ENCODE measurements at regions not wholly inside any gene's neighbourhood (a gene's known extent, or its start where the extent isn't known, plus 50 kb on each side); places are given as distances from the start of the nearest gene placed in this dataset.

DNA sequence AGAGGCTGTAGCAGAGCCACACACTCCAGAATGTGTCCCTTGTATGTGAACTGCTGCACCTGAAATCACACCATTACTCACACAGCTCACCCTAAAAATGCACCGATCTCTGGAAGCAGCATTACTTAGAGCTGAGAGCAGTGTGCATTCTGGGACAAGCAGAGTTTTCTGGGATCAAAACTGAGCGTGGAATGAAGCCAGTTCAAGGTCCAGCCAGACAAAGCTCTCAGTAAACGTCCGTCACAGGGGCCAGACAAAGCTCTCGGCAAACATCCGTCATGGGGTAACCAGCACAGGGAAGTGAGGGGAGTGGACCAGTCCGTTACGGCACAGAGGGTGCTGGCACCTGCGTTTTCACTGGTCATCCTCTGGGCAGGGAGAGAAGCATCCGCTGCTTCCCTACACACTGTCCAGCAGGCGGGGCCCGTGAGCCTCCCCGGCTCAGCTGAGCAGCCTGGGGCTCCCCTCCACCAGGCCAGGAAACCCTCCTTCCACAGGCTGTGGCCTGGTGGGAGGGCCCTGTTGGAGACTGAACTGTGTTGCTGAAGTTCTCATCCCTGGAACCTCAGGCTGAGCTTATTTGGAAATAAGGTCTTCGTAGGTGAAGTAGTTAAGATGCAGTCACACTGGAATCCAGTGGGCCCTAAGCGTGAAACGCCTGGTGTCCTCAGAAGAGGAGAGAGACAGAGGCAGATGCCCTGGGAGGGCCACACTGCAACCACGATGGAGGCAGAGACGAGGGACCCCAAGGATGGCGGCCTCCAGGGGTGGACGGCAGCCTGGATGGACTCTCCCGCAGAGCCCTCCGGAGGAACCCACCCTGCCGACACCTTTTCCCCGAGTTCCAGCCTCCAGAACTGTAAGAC lies 883.9 kb downstream of the BRD1 start (continued):
- peak; percentile 60; the same call in 1 of the 2 replicates for TF ChIP-seq ZNF138 (CRISPR knock-in tag; IDR thresholded peaks at IDR 0.05; ENCODE audit: low read depth)
- no peak; the same call in none of the 2 replicates for TF ChIP-seq ZBTB7B (CRISPR knock-in tag; IDR thresholded peaks at IDR 0.05)
- TF ChIP-seq, protein P1, sequence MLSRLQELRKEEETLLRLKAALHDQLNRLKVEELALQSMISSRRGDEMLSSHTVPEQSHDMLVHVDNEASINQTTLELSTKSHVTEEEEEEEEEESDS (CRISPR knock-in tag; IDR thresholded peaks at IDR 0.05; ENCODE audit: borderline replicate concordance), result no peak
- TF ChIP-seq BRF2 (CRISPR knock-in tag; IDR thresholded peaks at IDR 0.05), result no peak
- no peak for TF ChIP-seq ZNF407 (CRISPR knock-in tag; IDR thresholded peaks at IDR 0.05; ENCODE audit: not compliant biosample characterization)
- TF ChIP-seq ZNF260 (CRISPR knock-in tag; IDR thresholded peaks at IDR 0.05; ENCODE audit: borderline replicate concordance, low read depth), result no peak
- TF ChIP-seq CREB3 (CRISPR knock-in tag; IDR thresholded peaks at IDR 0.05), result no peak
- TF ChIP-seq ZFP37 (CRISPR knock-in tag; IDR thresholded peaks at IDR 0.05; ENCODE audit: borderline replicate concordance), result no peak
- peak; percentile 59; the same call in 1 of the 2 replicates for TF ChIP-seq SMAD3 (CRISPR knock-in tag; IDR thresholded peaks at IDR 0.05)
- TF ChIP-seq FOXO1 (CRISPR knock-in tag; IDR thresholded peaks at IDR 0.05), result peak; percentile 84
- TF ChIP-seq ZNF790 (CRISPR knock-in tag; IDR thresholded peaks at IDR 0.05; ENCODE audit: borderline replicate concordance), result no peak
- no peak for TF ChIP-seq ZNF83 (CRISPR knock-in tag; IDR thresholded peaks at IDR 0.05; ENCODE audit: borderline replicate concordance)
- TF ChIP-seq ZNF558 (CRISPR knock-in tag; IDR thresholded peaks at IDR 0.05; ENCODE audit: borderline replicate concordance), result no peak
- TF ChIP-seq PRPF4 (IDR thresholded peaks at IDR 0.05; ENCODE audit: low read depth, low read length, poor library complexity, severe bottlenecking), result no peak
- TF ChIP-seq ZNF549 (CRISPR knock-in tag; IDR thresholded peaks at IDR 0.05), result no peak
- TF ChIP-seq SIN3A (IDR thresholded peaks at IDR 0.05; ENCODE audit: borderline replicate concordance, low read depth, low read length), result no peak
- no peak for TF ChIP-seq ZBTB42 (CRISPR knock-in tag; IDR thresholded peaks at IDR 0.05)
- TF ChIP-seq MATR3 (CRISPR knock-in tag; IDR thresholded peaks at IDR 0.05), result no peak

All from HepG2 (cell line).